ENCODE measurements at regions not wholly inside any gene's neighbourhood (a gene's known extent, or its start where the extent isn't known, plus 50 kb on each side); places are given as distances from the start of the nearest gene placed in this dataset.

DNA sequence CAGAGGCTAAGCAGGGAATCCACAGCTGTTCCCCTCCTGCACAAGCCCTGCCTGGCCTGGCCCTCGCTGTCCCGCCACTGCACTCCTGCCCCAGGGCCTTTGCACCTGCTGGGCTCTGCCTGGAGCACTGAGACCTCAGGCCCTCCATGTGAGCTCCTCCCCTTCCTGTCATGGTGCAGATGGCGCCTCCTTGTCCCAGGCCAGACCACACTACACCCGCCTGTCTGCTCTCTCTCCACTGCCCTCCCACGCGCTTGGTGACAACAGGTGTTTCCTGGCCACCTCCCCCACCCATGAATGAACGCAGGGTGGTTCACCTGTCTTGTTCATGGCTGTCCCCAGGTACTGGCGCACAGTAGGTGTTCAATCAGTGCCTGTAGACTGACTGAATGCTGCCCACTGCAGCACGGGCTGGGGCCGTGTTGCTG is 82.9 kb downstream of the NCOR2 start:
- Histone ChIP-seq H3K27ac (no peak overlapping the region), H3K9me3 (no peaks in the 10 kb centered on the region), H3K36me3 (ENCODE audit: low read depth, missing control alignments) (no peaks in the 10 kb centered on the region), H3K4me1 (peaks cover 54% of the 10 kb centered on the region), H3K4me3 (no peak overlapping the region), H3K27me3 (no peaks in the 10 kb centered on the region)
- intact Hi-C loops (cut with DNase I; ENCODE audit: low total_unique reads), result no loop called here
- DNase-seq, result no peak
- 81 to 97% methylated on average over 6 to 10 of the region's 10 CpGs for WGBS, 2 donors
- TF ChIP-seq, protein P1, sequence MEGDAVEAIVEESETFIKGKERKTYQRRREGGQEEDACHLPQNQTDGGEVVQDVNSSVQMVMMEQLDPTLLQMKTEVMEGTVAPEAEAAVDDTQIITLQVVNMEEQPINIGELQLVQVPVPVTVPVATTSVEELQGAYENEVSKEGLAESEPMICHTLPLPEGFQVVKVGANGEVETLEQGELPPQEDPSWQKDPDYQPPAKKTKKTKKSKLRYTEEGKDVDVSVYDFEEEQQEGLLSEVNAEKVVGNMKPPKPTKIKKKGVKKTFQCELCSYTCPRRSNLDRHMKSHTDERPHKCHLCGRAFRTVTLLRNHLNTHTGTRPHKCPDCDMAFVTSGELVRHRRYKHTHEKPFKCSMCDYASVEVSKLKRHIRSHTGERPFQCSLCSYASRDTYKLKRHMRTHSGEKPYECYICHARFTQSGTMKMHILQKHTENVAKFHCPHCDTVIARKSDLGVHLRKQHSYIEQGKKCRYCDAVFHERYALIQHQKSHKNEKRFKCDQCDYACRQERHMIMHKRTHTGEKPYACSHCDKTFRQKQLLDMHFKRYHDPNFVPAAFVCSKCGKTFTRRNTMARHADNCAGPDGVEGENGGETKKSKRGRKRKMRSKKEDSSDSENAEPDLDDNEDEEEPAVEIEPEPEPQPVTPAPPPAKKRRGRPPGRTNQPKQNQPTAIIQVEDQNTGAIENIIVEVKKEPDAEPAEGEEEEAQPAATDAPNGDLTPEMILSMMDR (IDR thresholded peaks at IDR 0.05), result no peak
- no peak for TF ChIP-seq POLR2A (IDR thresholded peaks at IDR 0.05)

DNA sequence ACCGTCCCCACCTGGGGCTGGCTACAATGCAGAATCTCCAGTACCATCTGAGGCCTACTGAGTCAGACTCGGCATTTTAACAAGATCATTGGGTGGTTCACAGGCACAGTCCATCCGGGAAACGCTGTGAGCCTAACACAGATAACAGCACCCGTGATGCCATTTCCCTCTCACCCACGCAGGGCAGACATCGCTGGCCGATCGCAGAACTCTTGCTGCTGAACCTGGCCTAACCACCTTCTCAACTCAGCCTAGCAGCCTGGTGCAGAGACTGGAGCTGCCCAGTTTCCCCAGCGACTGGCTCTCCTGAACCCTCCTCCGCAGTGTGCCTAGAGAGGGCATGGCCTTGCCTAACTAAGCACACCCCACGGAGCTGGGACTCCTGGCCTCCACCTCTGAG is 83.3 kb downstream of the NCOR2 start:
- no peaks in the 10 kb centered on the region for H3K9me3 ChIP-seq
- no peak overlapping the region for H3K27ac ChIP-seq
- peaks cover 54% of the 10 kb centered on the region for H3K4me1 ChIP-seq
- no peaks in the 10 kb centered on the region for H3K27me3 ChIP-seq
- H3K4me3 ChIP-seq, result no peak overlapping the region
- WGBS, 2 donors, result 70 to 87% methylated on average over 9 to 12 of the region's 12 CpGs
- no peak for DNase-seq
- TF ChIP-seq, protein P1 (IDR thresholded peaks at IDR 0.05), result no peak
- TF ChIP-seq POLR2A (IDR thresholded peaks at IDR 0.05), result no peak
- no peaks in the 10 kb centered on the region for H3K36me3 ChIP-seq (ENCODE audit: low read depth, missing control alignments)
- intact Hi-C loops (cut with DNase I; ENCODE audit: low total_unique reads), result no loop called here

DNA sequence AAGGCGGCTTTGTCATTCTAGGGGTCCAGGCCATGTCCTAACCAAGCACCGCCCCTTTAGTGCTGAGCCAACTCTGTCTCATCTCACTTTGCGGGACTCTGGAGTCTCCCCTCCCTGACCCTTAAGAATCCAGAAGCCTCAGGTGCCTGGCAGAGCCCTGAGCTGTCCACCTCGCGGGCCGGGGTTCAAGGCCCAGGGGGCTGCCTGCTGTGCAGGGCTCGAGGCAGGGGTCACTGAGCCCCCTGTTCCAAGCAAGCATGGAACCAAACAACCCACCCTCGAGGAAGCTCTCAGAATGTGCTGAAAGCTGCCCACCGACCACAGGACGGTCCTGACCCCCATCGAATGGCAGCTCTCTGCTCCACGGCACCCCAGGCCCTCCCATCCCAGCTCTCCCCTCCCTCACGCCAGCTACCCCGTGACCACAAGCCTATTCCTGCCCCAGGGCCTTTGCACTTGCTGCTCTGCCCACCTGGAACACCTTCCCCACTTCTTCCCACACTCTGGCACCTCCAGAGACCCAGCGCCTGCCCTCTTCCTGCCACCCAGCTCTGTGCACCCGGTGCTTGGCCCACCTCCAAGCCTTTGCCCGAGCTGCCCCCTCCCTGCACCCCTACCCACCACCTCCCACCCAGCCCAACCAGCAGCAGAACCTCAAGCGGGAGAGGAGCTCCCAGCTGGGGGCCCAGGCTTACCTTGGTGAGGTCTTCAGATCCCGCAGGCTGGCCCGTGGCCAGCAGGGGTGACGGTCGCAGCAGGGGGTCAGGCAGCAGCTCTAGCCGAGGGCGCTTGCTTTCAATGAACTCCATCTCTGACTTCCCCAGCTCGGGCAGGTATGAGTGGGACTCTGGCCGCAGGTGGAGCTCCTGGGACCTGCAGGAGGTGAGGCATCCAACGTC is 84.3 kb downstream of the NCOR2 start:
- WGBS, 2 donors, result 79 to 87% methylated on average over 12 to 27 of the region's 27 CpGs
- no peak for DNase-seq
- H3K27me3 ChIP-seq, result no peaks in the 10 kb centered on the region
- H3K36me3 ChIP-seq (ENCODE audit: low read depth, missing control alignments), result no peaks in the 10 kb centered on the region
- intact Hi-C loops (cut with DNase I; ENCODE audit: low total_unique reads), result no loop called here
- TF ChIP-seq, protein P1 (IDR thresholded peaks at IDR 0.05), result no peak
- TF ChIP-seq POLR2A (IDR thresholded peaks at IDR 0.05), result no peak
- no peak overlapping the region for H3K27ac ChIP-seq
- H3K4me1 ChIP-seq, result peaks cover 44% of the 10 kb centered on the region
- no peak overlapping the region for H3K4me3 ChIP-seq
- no peaks in the 10 kb centered on the region for H3K9me3 ChIP-seq

DNA sequence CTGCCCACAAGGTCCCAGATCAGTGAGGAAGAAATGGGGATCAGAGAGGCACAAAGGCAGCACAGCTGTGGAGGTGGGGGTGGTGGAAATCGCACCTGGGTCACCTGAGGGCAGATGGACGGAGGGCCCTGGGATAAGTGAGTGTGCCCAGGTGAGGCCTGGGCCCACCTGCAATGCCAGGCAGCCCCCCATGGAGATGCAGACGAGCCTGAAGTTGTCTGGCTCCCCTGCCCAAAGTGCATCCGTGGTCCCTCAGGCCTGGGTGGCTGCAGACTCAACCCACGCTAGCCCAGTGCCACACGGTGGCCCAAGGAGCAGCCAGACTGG is 84.9 kb downstream of the NCOR2 start:
- H3K4me1 ChIP-seq, result peaks cover 38% of the 10 kb centered on the region
- no peak overlapping the region for H3K27ac ChIP-seq
- no peak for DNase-seq
- H3K27me3 ChIP-seq, result no peaks in the 10 kb centered on the region
- 96 to 100% methylated on average over 2 to 6 of the region's 6 CpGs for WGBS, 2 donors
- no peaks in the 10 kb centered on the region for H3K36me3 ChIP-seq (ENCODE audit: low read depth, missing control alignments)
- TF ChIP-seq, protein P1 (IDR thresholded peaks at IDR 0.05), result no peak
- TF ChIP-seq POLR2A (IDR thresholded peaks at IDR 0.05), result no peak
- intact Hi-C loops (cut with DNase I; ENCODE audit: low total_unique reads), result no loop called here
- no peak overlapping the region for H3K4me3 ChIP-seq
- no peaks in the 10 kb centered on the region for H3K9me3 ChIP-seq
